ENCODE measurements at regions not wholly inside any gene's neighbourhood (a gene's known extent, or its start where the extent isn't known, plus 50 kb on each side); places are given as distances from the start of the nearest gene placed in this dataset.

- TF ChIP-seq CTCF (IDR thresholded peaks at IDR 0.05 in 2 of 3, conservative IDR thresholded peaks at IDR 0.05 in 1 of 3; ENCODE audit: borderline replicate concordance in 1 of 3, insufficient read depth in 1 of 3, low read depth in 2 of 3, low read length in 2 of 3) (no peak), MAX (IDR thresholded peaks at IDR 0.05) (no peak), POLR2A (IDR thresholded peaks at IDR 0.05; ENCODE audit: borderline replicate concordance, extremely low read depth, insufficient read depth, insufficient read length) (no peak), POLR2AphosphoS5 (IDR thresholded peaks at IDR 0.05; ENCODE audit: low read depth, low read length) (no peak), YY1 (IDR thresholded peaks at IDR 0.05; ENCODE audit: extremely low read depth, insufficient replicate concordance, low read depth, low read length) (no peak), EZH2 (IDR thresholded peaks at IDR 0.05) (no peak), SP1 (IDR thresholded peaks at IDR 0.05; ENCODE audit: low read depth) (no peak)
These were observed 333.3 kb downstream of the BCOR start for GRCh38 chrX:39764441-39764914.

All from HCT116 (cell line).